ENCODE measurements at regions not wholly inside any gene's neighbourhood (a gene's known extent, or its start where the extent isn't known, plus 50 kb on each side); places are given as distances from the start of the nearest gene placed in this dataset.

GRCh38 chr1:38700077-38700470 lies 159.5 kb downstream of the RRAGC start:
- no peak overlapping the region for H3K9ac ChIP-seq (ENCODE audit: low read length)
- no peaks in the 10 kb centered on the region for H3K9me2 ChIP-seq (ENCODE audit: low read depth, low read length)
- H3K27me3 ChIP-seq (ENCODE audit: insufficient read depth, low read length): no peaks in the 10 kb centered on the region
- H3F3A ChIP-seq (ENCODE audit: insufficient read depth, low read length): no peaks in the 10 kb centered on the region
- no peaks in the 10 kb centered on the region for H3K79me2 ChIP-seq (ENCODE audit: insufficient read depth, low read length)
- no peaks in the 10 kb centered on the region for H3K9me3 ChIP-seq (ENCODE audit: low read length)
- no peaks in the 10 kb centered on the region for H3K36me3 ChIP-seq (ENCODE audit: insufficient read depth, low read length)
- H2AFZ ChIP-seq (ENCODE audit: low read length): no peak overlapping the region
- TF ChIP-seq EZH2 (IDR thresholded peaks at IDR 0.05; ENCODE audit: borderline replicate concordance, low read length) (no peak), CTCF (IDR thresholded peaks at IDR 0.05; ENCODE audit: low read length) (no peak)
- no peaks in the 10 kb centered on the region for H3K4me1 ChIP-seq (ENCODE audit: insufficient read depth, low read length, severe bottlenecking)
- H4K20me1 ChIP-seq (ENCODE audit: insufficient read depth, low read length): no peaks in the 10 kb centered on the region
- no peak overlapping the region for H3K4me2 ChIP-seq (ENCODE audit: low read length)
- H3K4me3 ChIP-seq (ENCODE audit: low read depth, low read length, poor library complexity, severe bottlenecking): no peak overlapping the region
- no peak overlapping the region for H3K27ac ChIP-seq (ENCODE audit: low read depth, low read length, poor library complexity, severe bottlenecking)

- H3K27ac ChIP-seq (ENCODE audit: low read depth, low read length, poor library complexity, severe bottlenecking): no peak overlapping the region
- no peak overlapping the region for H3K4me3 ChIP-seq (ENCODE audit: low read depth, low read length, poor library complexity, severe bottlenecking)
- no peak overlapping the region for H3K9ac ChIP-seq (ENCODE audit: low read length)
- no peaks in the 10 kb centered on the region for H3K4me1 ChIP-seq (ENCODE audit: insufficient read depth, low read length, severe bottlenecking)
- no peaks in the 10 kb centered on the region for H4K20me1 ChIP-seq (ENCODE audit: insufficient read depth, low read length)
- H3K27me3 ChIP-seq (ENCODE audit: insufficient read depth, low read length): no peaks in the 10 kb centered on the region
- H3K4me2 ChIP-seq (ENCODE audit: low read length): no peak overlapping the region
- H3K9me2 ChIP-seq (ENCODE audit: low read depth, low read length): no peaks in the 10 kb centered on the region
- H2AFZ ChIP-seq (ENCODE audit: low read length): no peak overlapping the region
- TF ChIP-seq EZH2 (IDR thresholded peaks at IDR 0.05; ENCODE audit: borderline replicate concordance, low read length): no peak
- TF ChIP-seq CTCF (IDR thresholded peaks at IDR 0.05; ENCODE audit: low read length): no peak
- H3K9me3 ChIP-seq (ENCODE audit: low read length): no peaks in the 10 kb centered on the region
- H3K36me3 ChIP-seq (ENCODE audit: insufficient read depth, low read length): no peaks in the 10 kb centered on the region
- H3F3A ChIP-seq (ENCODE audit: insufficient read depth, low read length): no peaks in the 10 kb centered on the region
- no peaks in the 10 kb centered on the region for H3K79me2 ChIP-seq (ENCODE audit: insufficient read depth, low read length)
Measured at GRCh38 chr1:38699330-38700076, 160.1 kb downstream of the RRAGC start.

GRCh38 chr1:38697387-38697786 lies 162.2 kb downstream of the RRAGC start:
- Histone ChIP-seq H3K4me2 (ENCODE audit: low read length) (no peak overlapping the region), H2AFZ (ENCODE audit: low read length) (no peak overlapping the region), H3K9ac (ENCODE audit: low read length) (no peak overlapping the region), H3K9me2 (ENCODE audit: low read depth, low read length) (no peaks in the 10 kb centered on the region), H3K4me3 (ENCODE audit: low read depth, low read length, poor library complexity, severe bottlenecking) (no peak overlapping the region), H3K27ac (ENCODE audit: low read depth, low read length, poor library complexity, severe bottlenecking) (no peak overlapping the region), H3K79me2 (ENCODE audit: insufficient read depth, low read length) (no peaks in the 10 kb centered on the region), H3K9me3 (ENCODE audit: low read length) (no peaks in the 10 kb centered on the region), H4K20me1 (ENCODE audit: insufficient read depth, low read length) (no peaks in the 10 kb centered on the region), H3K36me3 (ENCODE audit: insufficient read depth, low read length) (no peaks in the 10 kb centered on the region), H3K27me3 (ENCODE audit: insufficient read depth, low read length) (no peaks in the 10 kb centered on the region), H3K4me1 (ENCODE audit: insufficient read depth, low read length, severe bottlenecking) (no peaks in the 10 kb centered on the region), H3F3A (ENCODE audit: insufficient read depth, low read length) (no peaks in the 10 kb centered on the region)
- TF ChIP-seq CTCF (IDR thresholded peaks at IDR 0.05; ENCODE audit: low read length) (no peak), EZH2 (IDR thresholded peaks at IDR 0.05; ENCODE audit: borderline replicate concordance, low read length) (no peak)

Data from OCI-LY1 (cell line).